Endometrium (tissue), 2 donors: ENCODE measurements at regions not wholly inside any gene's neighbourhood (a gene's known extent, or its start where the extent isn't known, plus 50 kb on each side); places are given as distances from the start of the nearest gene placed in this dataset.

Experiments used
- FAIRE-seq: peaks from 2 replicates; lab custom pipeline; 2012; peaks lifted over from hg19 to GRCh38; lab: Jason Lieb, UNC
- donor health status: control.
- donor health status: control.

- FAIRE-seq: no peak
These were observed 612.9 kb downstream of the ZNF385D start for GRCh38 chr3:21138085-21138484.

- FAIRE-seq: no peak
These were observed 618.1 kb downstream of the ZNF385D start for GRCh38 chr3:21132896-21133295.

GRCh38 chr3:21120826-21121225, 630.2 kb downstream of the ZNF385D start:
- no peak for FAIRE-seq

- FAIRE-seq: no peak
These were observed 633.6 kb downstream of the ZNF385D start for GRCh38 chr3:21117370-21117769.

GRCh38 chr3:21109056-21109455, 642.0 kb downstream of the ZNF385D start:
- FAIRE-seq: no peak

GRCh38 chr3:21105784-21106183, 645.2 kb downstream of the ZNF385D start:
- no peak for FAIRE-seq

GRCh38 chr3:21100656-21101359, 650.2 kb downstream of the ZNF385D start:
- FAIRE-seq: no peak

- no peak for FAIRE-seq
These were observed 656.3 kb downstream of the ZNF385D start for GRCh38 chr3:21094686-21095085.

GRCh38 chr3:21073561-21073960, 677.4 kb downstream of the ZNF385D start:
- FAIRE-seq: no peak

GRCh38 chr3:21067031-21067813, 683.8 kb downstream of the ZNF385D start:
- peak; percentile 96 for FAIRE-seq

GRCh38 chr3:21062831-21063294, 688.1 kb downstream of the ZNF385D start:
- FAIRE-seq: no peak

GRCh38 chr3:21059404-21059803, 691.6 kb downstream of the ZNF385D start:
- peak; percentile 23 for FAIRE-seq

GRCh38 chr3:21056293-21056692, 694.7 kb downstream of the ZNF385D start:
- no peak for FAIRE-seq

- no peak for FAIRE-seq
These were observed 696.0 kb downstream of the ZNF385D start for GRCh38 chr3:21055015-21055414.

GRCh38 chr3:21054064-21054463, 696.9 kb downstream of the ZNF385D start:
- FAIRE-seq: peak; percentile 95

- FAIRE-seq: no peak
These were observed 701.5 kb downstream of the ZNF385D start for GRCh38 chr3:21049334-21050062.

GRCh38 chr3:21043139-21043538, 707.9 kb downstream of the ZNF385D start:
- no peak for FAIRE-seq

- FAIRE-seq: no peak
These were observed 708.8 kb downstream of the ZNF385D start for GRCh38 chr3:21042184-21042583.

GRCh38 chr3:21041621-21042020, 709.4 kb downstream of the ZNF385D start:
- no peak for FAIRE-seq

- no peak for FAIRE-seq
These were observed 714.1 kb downstream of the ZNF385D start for GRCh38 chr3:21036888-21037287.

- no peak for FAIRE-seq
These were observed 722.6 kb downstream of the ZNF385D start for GRCh38 chr3:21028412-21028811.

- no peak for FAIRE-seq
These were observed 726.4 kb downstream of the ZNF385D start for GRCh38 chr3:21024563-21024962.

- no peak for FAIRE-seq
These were observed 730.3 kb downstream of the ZNF385D start for GRCh38 chr3:21020681-21021080.
